ENCODE measurements at regions not wholly inside any gene's neighbourhood (a gene's known extent, or its start where the extent isn't known, plus 50 kb on each side); places are given as distances from the start of the nearest gene placed in this dataset.

GRCh38 chr3:177364236-177364635 is 167.0 kb upstream of the TBL1XR1 start:
- TF ChIP-seq CTCF (IDR thresholded peaks at IDR 0.05) (no peak), EZH2 (IDR thresholded peaks at IDR 0.05; ENCODE audit: borderline replicate concordance, insufficient read depth, low read depth, low read length, poor library complexity, severe bottlenecking) (no peak)
